GM06990 (cell line): ENCODE measurements at regions not wholly inside any gene's neighbourhood (a gene's known extent, or its start where the extent isn't known, plus 50 kb on each side); places are given as distances from the start of the nearest gene placed in this dataset.

Experiments
- DNase-seq: peaks from one replicate; pipeline ENCODE4 v3.0.0-alpha.2; 2011; ENCODE audit not compliant: insufficient read length; ENCODE audit errors: extremely low read depth
- H3K27me3 ChIP-seq: replicated peaks from 2 replicates; pipeline ENCODE4 v1.6.0; 2011; ENCODE audit warnings: low read length; ENCODE audit not compliant: control insufficient read depth, insufficient read depth
- H3K36me3 ChIP-seq: 2 replicates; pipeline ENCODE4 v1.5.1; 2011; ENCODE audit warnings: low read length; ENCODE audit not compliant: control insufficient read depth, insufficient read depth
- H3K4me3 ChIP-seq: replicated peaks from 2 replicates; pipeline ENCODE4 v1.5.1; 2011; ENCODE audit warnings: low read depth, mild to moderate bottlenecking, control low read depth, low read length
- CTCF ChIP-seq: IDR thresholded peaks from 2 replicates; pipeline ENCODE4 v1.5.1; 2011; ENCODE audit warnings: low read length, control low read depth, mild to moderate bottlenecking, inconsistent platforms; ENCODE audit not compliant: insufficient read depth, poor library complexity, severe bottlenecking

GRCh38 chr15:29945943-29946596 lies 123.8 kb upstream of the TJP1 start:
- no peak for TF ChIP-seq CTCF
- no peaks in the 10 kb centered on the region for H3K36me3 ChIP-seq

GRCh38 chr15:29944925-29945324 lies 122.7 kb upstream of the TJP1 start:
- TF ChIP-seq CTCF, result no peak
- Histone ChIP-seq H3K27me3 (no peaks in the 10 kb centered on the region), H3K36me3 (no peaks in the 10 kb centered on the region), H3K4me3 (no peak overlapping the region)
- DNase-seq, result no peak

More at GRCh38 chr15:29945943-29946596, 123.8 kb upstream of the TJP1 start:
- H3K27me3 ChIP-seq, result no peaks in the 10 kb centered on the region
- H3K4me3 ChIP-seq, result no peak overlapping the region
- DNase-seq, result no peak

GRCh38 chr15:29942548-29942947 lies 120.3 kb upstream of the TJP1 start:
- H3K27me3 ChIP-seq, result no peaks in the 10 kb centered on the region
- no peak for DNase-seq
- H3K4me3 ChIP-seq, result no peak overlapping the region
- H3K36me3 ChIP-seq, result no peaks in the 10 kb centered on the region
- no peak for TF ChIP-seq CTCF

GRCh38 chr15:29942143-29942542 lies 119.9 kb upstream of the TJP1 start:
- Histone ChIP-seq H3K4me3 (no peak overlapping the region), H3K27me3 (no peaks in the 10 kb centered on the region), H3K36me3 (no peaks in the 10 kb centered on the region)
- TF ChIP-seq CTCF, result no peak
- DNase-seq, result no peak

GRCh38 chr15:29939404-29939803 lies 117.1 kb upstream of the TJP1 start:
- Histone ChIP-seq H3K27me3 (no peaks in the 10 kb centered on the region), H3K36me3 (no peaks in the 10 kb centered on the region), H3K4me3 (no peak overlapping the region)
- no peak for TF ChIP-seq CTCF
- DNase-seq, result no peak
